Gastrocnemius medialis (tissue), 4 donors: ENCODE measurements at regions not wholly inside any gene's neighbourhood (a gene's known extent, or its start where the extent isn't known, plus 50 kb on each side); places are given as distances from the start of the nearest gene placed in this dataset.

Experiments
- ATAC-seq, 2 donors: fragments of 150-250 bp; one replicate each; pipeline ENCODE4 v1.9.1; 2016
- DNase-seq, 2 donors: peaks; one replicate each; pipeline ENCODE4 v3.0.0-alpha.2; 2019
- H3K27ac ChIP-seq, 4 donors: fragments of 200-600 bp; sonication (generic); 1 replicate in 1 of 4; 2 replicates in 3 of 4; pipeline ENCODE4 v1.5.1; 2016 to 2018; ENCODE audit warnings: mild to moderate bottlenecking in 2 of 4, moderate library complexity in 1 of 4
- H3K27me3 ChIP-seq, 3 donors: fragments of 200-600 bp; sonication (generic) in 2 of 3; 1 replicate in 1 of 3; 2 replicates in 2 of 3; pipeline versions ENCODE4 v1.5.1 to v1.6.0; 2016 to 2019; ENCODE audit warnings: mild to moderate bottlenecking in 1 of 3, moderate library complexity in 1 of 3
- H3K36me3 ChIP-seq, 2 donors: fragments of 200-600 bp; sonication (generic) in 1 of 2; one replicate each; pipeline ENCODE4 v1.5.1; 2017 to 2018
- H3K4me1 ChIP-seq, 2 donors: fragments of 200-600 bp; sonication (generic) in 1 of 2; one replicate each; pipeline ENCODE4 v1.5.1; 2016 to 2017; ENCODE audit warnings: mild to moderate bottlenecking in 2 of 2
- H3K4me3 ChIP-seq, 4 donors: fragments of 200-600 bp; sonication (generic) in 3 of 4; 1 replicate in 1 of 4; 2 replicates in 3 of 4; pipeline ENCODE4 v1.5.1; 2016 to 2019; ENCODE audit warnings: mild to moderate bottlenecking in 2 of 4
- H3K9me3 ChIP-seq, 3 donors: fragments of 200-600 bp; sonication (generic) in 2 of 3; 1 replicate in 1 of 3; 2 replicates in 2 of 3; pipeline ENCODE4 v1.5.1; 2016 to 2019
- POLR2A ChIP-seq, 2 donors: fragments of 450-650 bp; IDR thresholded peaks; one replicate each; pipeline ENCODE4 v1.6.1; 2017; ENCODE audit warnings: antibody characterized with exemption in 2 of 2, mild to moderate bottlenecking in 2 of 2, moderate library complexity in 2 of 2
- in situ Hi-C, 4 donors: fragments of 200-750 bp; cut with MboI; loops; one replicate each; pipeline versions ENCODE4 v1.15.0 to v1.8.0; 2017; ENCODE audit warnings: low sequenced_read_pairs in 4 of 4
- intact Hi-C: fragments of 100-400 bp; cut with DNase I; formaldehyde crosslinking; loops from one replicate; pipeline ENCODE4 v1.15.1; 2023; ENCODE audit warnings: low total_unique reads
- TF ChIP-seq, protein P1 (sequence below), 5 experiments: fragments of 450-650 bp in 3 of 5; fragments of 200-600 bp in 2 of 5; sonication (generic) in 2 of 5; IDR thresholded peaks in 4 of 5; conservative IDR thresholded peaks in 1 of 5; 1 replicate in 4 of 5; 2 replicates in 1 of 5; pipeline ENCODE4 v1.5.1; 2016 to 2019; ENCODE audit warnings: antibody characterized with exemption in 5 of 5, mild to moderate bottlenecking in 3 of 5, moderate library complexity in 3 of 5

DNA sequence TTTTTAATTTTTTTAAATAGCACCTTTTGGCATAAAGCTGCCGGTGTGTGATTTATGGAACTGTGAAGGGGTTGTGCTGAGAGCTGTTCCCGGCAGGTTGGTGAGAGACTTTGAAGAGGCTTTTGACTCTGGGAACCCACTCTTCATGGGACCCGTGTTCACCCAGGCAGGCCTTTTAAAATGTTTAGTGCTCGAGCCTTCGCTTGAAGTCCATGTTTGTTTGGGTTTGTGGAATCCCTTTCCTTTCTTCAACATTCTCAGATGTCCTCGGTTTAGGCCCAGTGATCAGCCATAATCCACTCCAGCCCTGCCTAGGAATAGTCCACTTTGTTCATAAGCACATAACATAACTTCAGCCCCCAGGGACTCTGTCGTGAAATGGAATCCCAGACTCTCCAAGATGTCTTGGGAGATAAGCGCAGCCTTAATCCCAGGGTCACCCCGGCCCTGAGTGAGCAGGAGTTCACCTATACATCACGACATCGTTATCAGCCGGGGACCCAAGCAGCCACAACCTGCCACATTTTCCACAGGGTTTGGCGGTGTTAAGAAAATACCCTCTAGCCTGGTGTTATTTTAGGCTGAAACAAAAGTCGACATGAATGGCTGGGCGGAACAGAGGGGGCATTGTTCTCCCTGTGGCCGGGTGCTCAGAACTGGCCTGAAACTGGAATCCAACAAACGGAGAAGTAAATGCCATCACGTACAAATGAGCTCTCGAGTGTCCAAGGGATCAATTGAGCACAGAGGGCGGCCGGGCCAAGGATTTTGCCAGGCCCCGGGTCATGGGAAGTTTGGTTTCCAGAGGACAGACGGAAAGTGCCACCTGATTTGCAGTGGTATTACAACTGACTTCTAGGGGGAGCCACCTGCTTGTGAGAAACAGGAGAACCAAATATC, 145.7 kb upstream of the IRX3 start:
- TF ChIP-seq POLR2A (IDR thresholded peaks at IDR 0.05) = no peak
- TF ChIP-seq, protein P1, sequence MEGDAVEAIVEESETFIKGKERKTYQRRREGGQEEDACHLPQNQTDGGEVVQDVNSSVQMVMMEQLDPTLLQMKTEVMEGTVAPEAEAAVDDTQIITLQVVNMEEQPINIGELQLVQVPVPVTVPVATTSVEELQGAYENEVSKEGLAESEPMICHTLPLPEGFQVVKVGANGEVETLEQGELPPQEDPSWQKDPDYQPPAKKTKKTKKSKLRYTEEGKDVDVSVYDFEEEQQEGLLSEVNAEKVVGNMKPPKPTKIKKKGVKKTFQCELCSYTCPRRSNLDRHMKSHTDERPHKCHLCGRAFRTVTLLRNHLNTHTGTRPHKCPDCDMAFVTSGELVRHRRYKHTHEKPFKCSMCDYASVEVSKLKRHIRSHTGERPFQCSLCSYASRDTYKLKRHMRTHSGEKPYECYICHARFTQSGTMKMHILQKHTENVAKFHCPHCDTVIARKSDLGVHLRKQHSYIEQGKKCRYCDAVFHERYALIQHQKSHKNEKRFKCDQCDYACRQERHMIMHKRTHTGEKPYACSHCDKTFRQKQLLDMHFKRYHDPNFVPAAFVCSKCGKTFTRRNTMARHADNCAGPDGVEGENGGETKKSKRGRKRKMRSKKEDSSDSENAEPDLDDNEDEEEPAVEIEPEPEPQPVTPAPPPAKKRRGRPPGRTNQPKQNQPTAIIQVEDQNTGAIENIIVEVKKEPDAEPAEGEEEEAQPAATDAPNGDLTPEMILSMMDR (IDR thresholded peaks at IDR 0.05 in 4 of 5, conservative IDR thresholded peaks at IDR 0.05 in 1 of 5) = no peak
- intact Hi-C loops = no loop called here
- ATAC-seq = no peak
- H3K27me3 ChIP-seq = peaks cover 0 to 19% (median 16%) of the 10 kb centered on the region in 3 donors
- no peak overlapping the region for H3K27ac ChIP-seq
- no peak overlapping the region for H3K4me3 ChIP-seq
- in situ Hi-C loops = no loop called here
- no peaks in the 10 kb centered on the region for H3K4me1 ChIP-seq
- H3K9me3 ChIP-seq = no peaks in the 10 kb centered on the region
- DNase-seq = no peak
- no peaks in the 10 kb centered on the region for H3K36me3 ChIP-seq

DNA sequence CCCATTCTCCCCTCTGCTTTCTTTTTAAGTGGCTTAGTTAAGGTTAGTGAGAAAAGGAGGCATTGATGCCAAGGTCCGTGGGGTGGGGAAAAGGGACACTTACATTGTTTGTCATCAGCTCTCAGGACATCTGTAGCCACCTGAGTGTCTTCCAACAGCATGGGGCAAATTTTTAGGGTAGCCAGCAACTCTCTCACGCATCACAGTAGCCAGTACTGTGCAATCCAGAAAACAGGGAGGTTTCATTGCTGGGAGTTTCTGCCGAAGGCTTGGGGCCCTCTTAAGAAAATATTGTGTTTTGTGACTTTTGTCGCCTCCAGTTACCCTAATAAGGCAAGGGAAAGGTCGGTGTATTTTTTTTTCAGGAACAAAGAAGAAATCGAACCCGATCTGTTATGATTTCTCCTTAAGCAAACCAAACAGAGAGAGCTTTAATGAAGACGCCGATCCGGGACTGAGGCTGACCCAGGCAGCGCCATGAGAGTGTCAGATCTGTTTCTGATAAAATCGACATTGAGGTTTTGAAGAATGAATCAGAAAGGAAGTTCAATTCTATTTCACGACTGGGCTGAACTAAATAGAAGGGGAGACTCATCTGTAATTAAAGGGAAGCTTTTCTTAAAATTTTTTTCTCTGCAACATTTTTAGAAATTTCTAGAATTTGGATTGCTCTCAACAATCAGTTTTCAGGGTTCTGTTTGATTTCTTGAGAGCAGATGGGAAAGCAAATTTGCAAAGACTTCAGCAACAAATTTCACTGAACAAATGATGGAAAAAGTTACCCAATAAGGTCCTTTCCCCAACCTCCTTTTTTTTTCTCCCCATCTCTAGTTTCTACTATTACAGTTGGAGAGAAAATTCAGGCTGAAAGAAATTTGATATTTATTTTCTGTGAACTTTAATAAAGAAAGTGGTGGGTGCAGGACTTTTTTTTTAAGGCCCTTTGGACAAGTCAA, 144.7 kb upstream of the IRX3 start:
- DNase-seq = no peak

DNA sequence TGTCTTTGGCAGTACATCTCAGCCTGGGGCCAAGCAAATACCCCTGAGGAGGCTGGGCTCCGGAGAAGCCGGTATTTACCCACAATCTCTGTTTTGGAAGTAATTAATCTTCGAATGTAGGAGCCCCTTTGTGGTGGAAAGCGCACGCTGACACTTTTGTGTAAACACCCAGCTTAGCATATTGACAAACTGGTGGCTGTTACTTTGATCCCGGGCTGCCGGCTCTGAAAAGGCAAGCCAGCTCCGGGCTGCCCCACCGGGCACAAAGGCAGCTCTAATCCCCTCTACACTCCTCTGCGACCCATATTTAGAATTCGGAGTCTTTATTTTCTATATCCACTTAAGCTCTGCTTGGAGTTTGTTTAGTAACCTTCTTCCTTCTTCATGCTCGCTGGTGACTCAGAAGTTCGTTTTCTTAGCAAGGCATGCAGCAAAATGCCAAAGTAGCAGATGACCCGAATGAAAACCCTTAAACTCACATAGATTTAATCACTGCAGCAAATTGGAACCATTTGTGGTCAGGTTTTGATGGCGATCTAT, 144.0 kb upstream of the IRX3 start:
- intact Hi-C loops = no loop called here
- H3K36me3 ChIP-seq = no peaks in the 10 kb centered on the region
- H3K27me3 ChIP-seq = peaks cover 0 to 19% (median 16%) of the 10 kb centered on the region in 3 donors
- TF ChIP-seq, protein P1 (IDR thresholded peaks at IDR 0.05 in 4 of 5, conservative IDR thresholded peaks at IDR 0.05 in 1 of 5) = no peak
- TF ChIP-seq POLR2A (IDR thresholded peaks at IDR 0.05) = no peak
- in situ Hi-C loops = no loop called here
- no peaks in the 10 kb centered on the region for H3K4me1 ChIP-seq
- H3K9me3 ChIP-seq = no peaks in the 10 kb centered on the region
- ATAC-seq = no peak
- H3K4me3 ChIP-seq = no peak overlapping the region
- no peak for DNase-seq
- H3K27ac ChIP-seq = no peak overlapping the region

More for the DNA sequence above, 144.7 kb upstream of the IRX3 start:
- Histone ChIP-seq H3K27ac (no peak overlapping the region), H3K36me3 (no peaks in the 10 kb centered on the region), H3K4me1 (no peaks in the 10 kb centered on the region), H3K4me3 (no peak overlapping the region), H3K9me3 (no peaks in the 10 kb centered on the region), H3K27me3 (peaks cover 0 to 19% (median 16%) of the 10 kb centered on the region in 3 donors)
- in situ Hi-C loops (no loop called here), intact Hi-C loops (no loop called here)
- ATAC-seq = no peak
- TF ChIP-seq POLR2A (IDR thresholded peaks at IDR 0.05) = no peak
- TF ChIP-seq, protein P1 (IDR thresholded peaks at IDR 0.05 in 4 of 5, conservative IDR thresholded peaks at IDR 0.05 in 1 of 5) = no peak

DNA sequence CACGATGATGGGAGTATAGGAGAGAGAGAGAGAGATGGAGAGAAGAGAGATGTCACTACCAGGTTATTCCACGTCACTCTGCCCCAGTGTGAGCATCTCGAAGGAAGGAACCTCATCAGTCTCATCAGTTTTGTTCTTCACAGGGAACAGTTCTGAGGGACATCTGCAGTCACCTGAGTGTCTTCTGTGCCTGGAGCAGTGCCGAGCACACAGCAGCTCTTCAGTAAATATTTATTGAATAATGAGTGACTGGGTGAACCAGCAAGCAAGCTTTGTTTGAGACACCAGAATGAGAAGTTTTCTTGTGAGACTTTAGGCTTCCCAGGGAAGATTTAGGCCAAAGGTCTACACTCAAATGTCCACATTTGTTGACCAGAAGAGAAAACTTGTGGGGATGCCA, 142.4 kb upstream of the IRX3 start:
- in situ Hi-C loops (no loop called here), intact Hi-C loops (no loop called here)
- DNase-seq = no peak
- Histone ChIP-seq H3K27ac (no peak overlapping the region), H3K27me3 (peaks cover 0 to 16% (median 15%) of the 10 kb centered on the region in 3 donors), H3K4me3 (no peak overlapping the region), H3K9me3 (no peaks in the 10 kb centered on the region), H3K4me1 (no peaks in the 10 kb centered on the region), H3K36me3 (no peaks in the 10 kb centered on the region)
- ATAC-seq = no peak
- TF ChIP-seq POLR2A (IDR thresholded peaks at IDR 0.05) = no peak
- TF ChIP-seq, protein P1 (IDR thresholded peaks at IDR 0.05 in 4 of 5, conservative IDR thresholded peaks at IDR 0.05 in 1 of 5) = no peak
